Activated CD4-positive, alpha-beta T cell treated with anti-CD3 and anti-CD28 coated beads, Interleukin-2, amount 10 ng/mL, durations not matched to agents 24 days and 14 days (primary cell): ENCODE measurements at regions not wholly inside any gene's neighbourhood (a gene's known extent, or its start where the extent isn't known, plus 50 kb on each side); places are given as distances from the start of the nearest gene placed in this dataset.
"Not testable (repeated sequence)": the region's sequence is repeated elsewhere in the genome, so short reads cannot be mapped to it uniquely, and the experiment has no call there.

Source experiments
- DNase-seq: peaks from one replicate; pipeline ENCODE4 v3.0.0; 2022
- H3K27ac Mint-ChIP-seq: one replicate; pipeline ENCODE4 v1.8.0; 2022; ENCODE audit warnings: mild to moderate bottlenecking, mixed read lengths
- H3K27me3 Mint-ChIP-seq: one replicate; pipeline ENCODE4 v1.8.0; 2022; ENCODE audit warnings: mixed read lengths
- H3K36me3 Mint-ChIP-seq: one replicate; pipeline ENCODE4 v1.8.0; 2022; ENCODE audit warnings: low read depth, mild to moderate bottlenecking, mixed read lengths
- H3K4me1 Mint-ChIP-seq: one replicate; pipeline ENCODE4 v1.8.0; 2021; ENCODE audit warnings: mixed read lengths
- H3K4me3 Mint-ChIP-seq: one replicate; pipeline ENCODE4 v1.8.0; 2022; ENCODE audit warnings: mild to moderate bottlenecking, moderate library complexity, mixed read lengths
- H3K9me3 Mint-ChIP-seq: one replicate; pipeline ENCODE4 v1.8.0; 2021; ENCODE audit warnings: mixed read lengths
- intact Hi-C: fragments of 100-400 bp; cut with micrococcal nuclease; formaldehyde crosslinking; loops from one replicate; pipeline ENCODE4 v1.15.1; 2023

DNA sequence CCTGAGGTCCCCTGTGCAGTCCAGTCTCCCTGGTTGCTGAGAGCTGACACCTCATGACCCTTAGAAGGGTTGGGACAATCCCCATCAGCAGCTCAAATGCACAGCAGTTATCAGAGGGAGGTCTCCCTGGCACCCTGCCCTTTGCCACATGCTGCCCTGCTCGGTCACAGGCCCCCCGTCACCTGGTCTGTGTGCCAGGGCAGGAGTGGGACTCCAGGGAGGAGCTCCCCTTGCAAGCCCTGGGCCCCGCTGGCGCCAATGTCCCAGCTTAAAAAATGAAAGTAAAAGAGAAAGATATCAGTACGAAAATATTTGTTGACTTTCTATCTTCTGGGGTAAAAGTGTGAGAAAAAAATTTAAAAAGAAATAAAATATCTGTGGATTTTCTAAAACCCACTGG, 68.1 kb upstream of the SLC22A16 start:
- intact Hi-C loops, result no loop called here
- H3K9me3 Mint-ChIP-seq, result peaks cover 11% of the 10 kb centered on the region
- no peak overlapping the region for H3K27ac Mint-ChIP-seq
- DNase-seq, result peak; percentile 61
- peaks cover 10% of the 10 kb centered on the region for H3K4me1 Mint-ChIP-seq
- peaks cover 15% of the 10 kb centered on the region for H3K27me3 Mint-ChIP-seq
- H3K36me3 Mint-ChIP-seq, result peaks cover under 1% of the 10 kb centered on the region
- H3K4me3 Mint-ChIP-seq, result peak overlapping the region; percentile 15

DNA sequence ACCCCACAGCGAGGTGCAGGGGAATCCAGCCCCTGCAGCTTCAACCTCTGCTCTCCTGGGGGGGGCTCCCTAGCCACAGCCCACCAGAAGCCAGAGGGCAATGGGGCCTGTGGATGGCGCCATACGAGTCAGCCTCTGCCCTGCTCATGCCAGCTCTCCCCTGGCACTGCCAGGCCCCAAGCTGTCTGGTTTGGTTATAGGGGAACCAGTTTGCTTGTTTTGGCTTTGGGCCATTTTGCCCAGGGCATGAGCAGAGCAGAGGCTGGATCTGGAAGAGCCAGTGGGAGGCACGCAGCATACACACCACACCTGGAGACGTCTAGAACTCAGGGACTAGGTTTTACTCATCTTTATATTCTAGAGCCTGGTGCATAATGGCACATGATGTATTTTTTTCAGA, 66.7 kb upstream of the SLC22A16 start:
- Mint-ChIP-seq H3K9me3 (peaks cover 15% of the 10 kb centered on the region), H3K27ac (no peak overlapping the region), H3K36me3 (peaks cover 2% of the 10 kb centered on the region), H3K4me3 (no peak overlapping the region), H3K27me3 (peaks cover 15% of the 10 kb centered on the region), H3K4me1 (peaks cover 13% of the 10 kb centered on the region)
- no peak for DNase-seq
- intact Hi-C loops, result no loop called here

DNA sequence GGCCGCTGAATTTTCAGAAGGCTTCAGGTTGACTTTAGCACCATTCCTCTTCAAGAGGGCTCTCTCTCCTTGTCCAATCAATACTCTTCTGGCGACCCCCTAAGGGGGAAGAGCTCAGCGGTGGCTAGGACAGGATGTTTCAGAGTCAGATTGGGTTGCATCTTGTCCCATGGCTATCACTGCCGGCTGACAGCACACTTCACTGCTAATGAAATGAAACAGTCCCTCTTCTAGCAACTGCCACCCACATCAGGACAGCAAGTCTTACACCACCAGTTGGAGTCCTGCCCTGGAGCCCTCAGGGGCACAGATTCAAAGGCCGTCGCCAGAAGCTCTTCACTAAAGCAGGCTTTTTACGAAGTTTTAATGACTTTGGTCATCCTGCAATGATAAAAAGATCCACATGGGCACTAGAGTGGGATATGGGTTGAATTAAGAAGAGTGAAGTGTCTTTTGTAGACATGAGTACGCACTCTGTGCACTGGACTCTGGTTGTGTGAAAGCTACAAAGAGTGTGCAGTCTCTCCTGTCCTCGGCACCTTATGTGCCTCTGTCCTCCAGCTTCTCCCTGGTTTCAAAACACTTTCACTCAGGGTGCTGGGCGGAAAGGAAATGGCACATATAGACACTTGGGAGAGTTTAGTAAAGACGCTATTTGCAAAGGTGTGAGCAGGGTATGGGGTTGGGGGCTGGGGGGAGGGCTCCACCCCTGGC, 66.1 kb upstream of the SLC22A16 start:
- H3K4me1 Mint-ChIP-seq, result peaks cover 18% of the 10 kb centered on the region
- H3K27ac Mint-ChIP-seq, result no peak overlapping the region
- peaks cover 15% of the 10 kb centered on the region for H3K9me3 Mint-ChIP-seq
- no peak overlapping the region for H3K4me3 Mint-ChIP-seq
- DNase-seq, result no peak
- H3K27me3 Mint-ChIP-seq, result peaks cover 13% of the 10 kb centered on the region
- H3K36me3 Mint-ChIP-seq, result peaks cover 2% of the 10 kb centered on the region
- intact Hi-C loops, result no loop called here

DNA sequence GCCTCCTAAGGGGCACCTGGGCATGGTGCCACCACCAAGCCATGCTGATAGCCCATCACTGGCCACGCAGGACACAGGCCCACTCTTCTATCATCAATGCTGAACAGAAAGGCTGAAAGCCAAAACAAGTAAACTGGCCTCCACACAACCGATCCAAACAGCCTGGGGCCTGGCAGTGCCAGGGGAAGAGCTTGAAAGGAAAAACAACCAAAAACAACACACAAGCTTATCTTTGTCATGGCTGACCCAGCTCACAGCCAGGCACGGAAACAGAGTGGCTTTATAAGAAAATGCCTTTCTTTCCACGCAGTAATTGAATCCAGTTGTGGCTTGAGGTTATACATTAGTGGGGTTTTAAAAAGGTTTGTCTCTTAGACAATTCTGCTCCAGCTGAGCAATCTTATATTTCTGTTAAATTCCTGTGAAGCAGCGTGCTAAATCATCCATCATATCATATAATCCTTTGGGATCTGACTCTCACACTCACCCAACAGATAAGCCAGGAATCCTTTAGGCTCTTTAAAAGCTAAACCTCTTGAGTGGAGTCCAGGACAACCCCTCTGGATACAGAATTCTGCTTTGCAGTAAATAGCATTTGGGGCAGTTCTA, 65.4 kb upstream of the SLC22A16 start:
- H3K36me3 Mint-ChIP-seq, result peaks cover 2% of the 10 kb centered on the region

DNA sequence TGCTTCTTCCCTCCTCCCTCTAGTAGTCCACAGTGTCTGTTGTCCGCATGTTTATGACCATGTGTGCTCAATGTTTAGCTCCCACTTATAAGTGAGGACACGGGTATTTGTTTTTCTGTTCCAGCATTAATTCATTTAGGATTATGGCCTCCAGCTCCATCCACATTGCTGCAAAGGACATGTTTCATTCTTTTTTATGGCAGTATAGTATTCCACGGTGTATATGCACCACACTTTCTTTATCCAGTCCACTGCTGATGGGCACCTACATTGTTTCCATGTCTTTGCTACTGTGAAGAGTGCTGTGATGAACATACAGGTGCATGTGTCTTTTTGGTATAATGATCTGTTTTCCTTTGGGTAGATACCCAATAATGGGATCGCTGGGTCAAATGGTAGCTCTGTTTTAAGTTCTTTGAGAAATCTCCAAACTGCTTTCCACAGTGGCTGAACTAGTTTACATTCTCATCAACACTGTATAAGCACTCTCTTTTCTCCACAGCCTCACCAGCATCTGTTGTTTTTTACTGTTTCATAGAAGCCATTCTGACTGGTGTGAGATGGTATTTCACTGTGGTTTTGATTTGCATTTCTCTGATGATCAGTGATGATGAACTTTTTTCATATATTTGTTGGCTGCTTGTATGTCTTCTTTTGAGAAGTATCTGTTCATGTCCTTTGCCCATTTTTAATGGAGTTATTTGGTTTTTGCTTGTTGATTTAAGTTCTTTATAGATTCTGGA, 63.0 kb upstream of the SLC22A16 start:
- H3K27ac Mint-ChIP-seq, intact Hi-C loops, H3K9me3 Mint-ChIP-seq, H3K4me3 Mint-ChIP-seq, H3K36me3 Mint-ChIP-seq, H3K27me3 Mint-ChIP-seq, DNase-seq: not testable (repeated sequence)
- H3K4me1 Mint-ChIP-seq, result peaks cover 34% of the 10 kb centered on the region

More for the DNA sequence above, 65.4 kb upstream of the SLC22A16 start:
- Mint-ChIP-seq H3K9me3 (peaks cover 15% of the 10 kb centered on the region), H3K27ac (no peak overlapping the region), H3K4me1 (peaks cover 24% of the 10 kb centered on the region), H3K4me3 (no peak overlapping the region), H3K27me3 (peaks cover 11% of the 10 kb centered on the region)
- intact Hi-C loops, result no loop called here
- DNase-seq, result no peak

DNA sequence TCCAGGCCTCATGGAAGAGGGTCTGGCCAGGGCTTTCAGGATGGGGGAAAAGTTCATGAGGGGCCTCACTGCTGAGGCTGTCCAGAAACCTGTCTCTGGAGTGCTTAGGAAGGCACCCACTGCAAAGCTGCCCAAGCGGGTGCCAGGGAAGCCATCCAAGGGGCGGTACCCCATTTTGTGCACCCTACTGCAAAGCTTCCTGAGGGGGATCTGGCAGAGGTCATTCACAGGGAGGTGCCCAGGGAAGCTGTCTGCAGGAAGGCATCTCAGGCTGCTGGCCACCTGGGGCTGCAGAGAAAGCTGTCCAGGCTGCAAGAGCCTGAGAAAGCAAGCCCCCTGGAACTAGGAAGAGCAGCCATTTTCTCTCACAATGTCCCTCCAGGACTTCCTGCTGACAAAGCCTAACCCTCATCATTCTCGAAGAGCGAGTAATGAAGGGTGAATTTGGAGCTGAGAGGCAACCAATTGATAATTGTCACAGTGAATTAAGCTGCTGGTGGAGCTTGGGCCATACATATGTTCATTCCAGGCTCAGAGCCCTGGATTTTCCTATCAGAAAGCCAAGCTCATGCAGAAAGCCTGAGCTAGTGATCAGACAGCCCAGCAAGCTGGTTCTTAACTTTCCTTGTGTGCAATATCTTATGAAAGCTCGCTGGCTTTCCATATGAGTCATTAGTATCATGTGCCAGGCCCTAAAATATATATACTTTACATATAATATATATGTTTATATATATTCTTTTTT, 62.2 kb upstream of the SLC22A16 start:
- H3K36me3 Mint-ChIP-seq, result peaks cover 2% of the 10 kb centered on the region
- DNase-seq, result no peak
- H3K27ac Mint-ChIP-seq, result no peak overlapping the region
- no peak overlapping the region for H3K4me3 Mint-ChIP-seq
- peaks cover 30% of the 10 kb centered on the region for H3K4me1 Mint-ChIP-seq
- peaks cover 5% of the 10 kb centered on the region for H3K9me3 Mint-ChIP-seq
- H3K27me3 Mint-ChIP-seq, result peaks cover 10% of the 10 kb centered on the region
- intact Hi-C loops, result no loop called here

DNA sequence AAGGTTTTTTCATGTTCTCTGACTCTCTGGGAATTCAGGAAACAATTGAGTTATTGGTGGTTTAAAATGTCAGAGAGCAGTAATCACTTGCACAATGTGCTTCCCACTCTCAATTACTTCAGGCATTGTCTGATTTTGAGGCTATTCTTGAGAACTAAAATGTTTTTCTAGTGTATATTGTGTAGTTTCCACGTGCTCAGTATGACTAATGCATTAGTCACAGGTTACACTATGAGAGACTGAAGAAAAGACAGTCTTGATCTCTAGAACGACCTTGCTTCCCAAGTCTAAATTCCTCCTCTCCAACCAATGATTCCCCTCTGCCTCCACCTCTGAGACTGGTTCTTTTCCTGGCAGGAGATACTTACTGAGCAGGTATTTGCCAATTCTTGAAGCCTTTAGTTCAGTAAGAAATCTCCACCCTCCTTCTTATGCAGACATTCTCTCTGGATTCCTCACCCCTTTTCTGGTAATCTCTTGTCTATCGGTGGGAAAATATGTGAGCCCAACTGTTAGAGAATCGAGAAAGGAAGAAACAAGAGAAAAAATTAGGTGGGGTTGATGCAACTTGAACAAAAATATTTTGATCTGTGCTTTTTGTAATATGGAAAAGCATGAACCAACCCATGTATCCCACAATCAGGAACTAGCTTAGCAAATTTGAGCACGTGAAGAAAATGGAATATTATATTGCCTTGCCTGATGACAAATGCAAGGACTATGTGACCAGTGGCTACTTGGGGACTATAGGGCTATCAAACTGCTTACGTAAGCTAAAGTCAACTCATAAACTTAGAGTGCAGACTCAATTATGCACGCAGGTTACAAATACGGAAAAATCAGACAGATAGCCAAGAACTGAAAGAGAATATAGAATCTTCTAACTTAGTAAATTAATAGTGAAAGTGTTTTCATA, 61.1 kb upstream of the SLC22A16 start:
- DNase-seq, result no peak
- H3K27me3 Mint-ChIP-seq, result peaks cover 10% of the 10 kb centered on the region
- peaks cover 2% of the 10 kb centered on the region for H3K36me3 Mint-ChIP-seq
- intact Hi-C loops, result loop anchor here (1.0 kb wide), 1 partner anchor 54 kb away; no protein-coding TSS in a partner anchor
- H3K9me3 Mint-ChIP-seq, result peaks cover 5% of the 10 kb centered on the region
- H3K27ac Mint-ChIP-seq, result peak overlapping the region; percentile 76
- peak overlapping the region; percentile 24 for H3K4me3 Mint-ChIP-seq
- peaks cover 30% of the 10 kb centered on the region for H3K4me1 Mint-ChIP-seq

DNA sequence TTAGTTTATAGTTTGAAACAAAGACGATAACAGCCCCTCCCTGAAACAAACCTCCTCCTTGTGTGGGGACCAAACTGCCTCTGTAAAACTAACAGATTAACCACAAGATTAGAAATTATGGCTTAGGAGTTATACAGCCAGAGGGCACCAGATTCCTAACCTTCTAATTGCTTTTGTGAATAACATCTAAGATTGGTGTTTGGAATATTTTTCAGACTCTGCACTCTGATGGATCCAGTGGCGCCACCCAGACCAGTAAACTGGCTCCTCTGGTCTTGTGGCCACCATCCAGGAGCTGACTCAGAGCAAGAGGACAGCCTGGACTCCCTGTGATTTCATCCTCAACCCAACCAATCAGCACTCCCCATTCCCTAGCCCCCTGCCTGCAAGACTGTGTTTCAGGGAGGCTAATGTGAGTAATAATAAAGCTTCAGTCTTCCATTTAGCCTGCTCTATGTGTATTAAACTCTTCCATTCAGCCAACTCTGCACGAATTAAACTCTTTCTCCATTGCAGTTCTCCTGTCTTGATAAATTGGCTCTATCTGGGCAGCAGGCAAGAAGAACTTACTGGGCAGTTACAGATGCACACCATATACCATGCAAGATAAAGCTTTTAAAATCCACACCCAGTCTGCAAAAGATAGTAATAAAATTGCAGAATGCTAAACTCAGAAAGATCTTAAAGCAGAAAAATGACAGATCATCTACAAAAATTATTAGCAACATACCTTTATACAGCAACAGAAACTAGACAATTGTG, 58.5 kb upstream of the SLC22A16 start:
- peaks cover 5% of the 10 kb centered on the region for H3K9me3 Mint-ChIP-seq
- H3K4me1 Mint-ChIP-seq, result peaks cover 31% of the 10 kb centered on the region

DNA sequence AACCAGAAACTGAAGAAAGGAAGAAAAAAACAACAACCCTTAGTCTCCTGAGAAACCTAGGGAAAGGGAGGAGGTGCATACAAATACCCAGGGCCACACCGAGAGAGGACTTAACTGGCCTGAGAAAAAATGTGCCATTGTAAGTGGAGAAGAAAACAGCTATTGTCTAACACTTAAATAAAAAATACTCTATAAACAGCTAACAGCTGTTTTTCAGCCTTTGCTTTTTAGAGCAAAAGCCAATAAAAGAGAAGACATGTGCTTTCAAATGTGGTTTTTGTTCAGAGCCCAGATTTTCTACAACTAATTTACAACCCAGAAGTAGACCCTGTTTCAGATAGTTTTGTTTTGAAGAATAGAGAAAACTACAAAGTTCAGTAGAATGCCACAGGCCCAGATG, 56.0 kb upstream of the SLC22A16 start:
- intact Hi-C loops, result no loop called here
- no peak overlapping the region for H3K27ac Mint-ChIP-seq

More for the DNA sequence above, 58.5 kb upstream of the SLC22A16 start:
- no peak for DNase-seq
- intact Hi-C loops, result no loop called here
- peaks cover 2% of the 10 kb centered on the region for H3K36me3 Mint-ChIP-seq
- H3K4me3 Mint-ChIP-seq, result no peak overlapping the region
- H3K27me3 Mint-ChIP-seq, result peaks cover 8% of the 10 kb centered on the region
- H3K27ac Mint-ChIP-seq, result no peak overlapping the region

DNA sequence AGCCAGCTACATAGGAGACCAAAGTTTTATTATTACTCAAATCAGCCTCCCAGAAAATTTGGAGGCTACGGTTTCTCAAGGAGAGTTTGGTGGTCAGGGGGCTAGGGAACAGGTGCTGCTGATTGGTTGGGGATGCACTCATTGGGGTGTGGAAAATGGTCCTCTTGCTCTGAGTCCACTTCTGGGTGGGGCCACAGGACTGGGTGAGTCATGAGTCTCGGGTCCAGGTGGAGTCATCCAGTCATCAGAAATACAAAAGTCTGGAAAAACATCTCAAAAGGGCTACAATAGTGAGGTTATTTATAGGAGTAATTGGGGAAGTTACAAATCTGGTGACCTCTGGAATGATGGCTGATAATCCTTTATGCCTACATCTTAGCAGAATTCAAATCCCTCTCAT, 54.3 kb upstream of the SLC22A16 start:
- Mint-ChIP-seq H3K4me1 (peaks cover 19% of the 10 kb centered on the region), H3K27me3 (peaks cover 6% of the 10 kb centered on the region), H3K4me3 (no peak overlapping the region), H3K9me3 (no peaks in the 10 kb centered on the region), H3K27ac (no peak overlapping the region), H3K36me3 (no peaks in the 10 kb centered on the region)
- intact Hi-C loops, result no loop called here
- DNase-seq, result no peak

More for the DNA sequence above, 56.0 kb upstream of the SLC22A16 start:
- Mint-ChIP-seq H3K4me3 (no peak overlapping the region), H3K36me3 (no peaks in the 10 kb centered on the region), H3K27me3 (peaks cover 8% of the 10 kb centered on the region), H3K4me1 (peaks cover 31% of the 10 kb centered on the region), H3K9me3 (no peaks in the 10 kb centered on the region)
- DNase-seq, result no peak

DNA sequence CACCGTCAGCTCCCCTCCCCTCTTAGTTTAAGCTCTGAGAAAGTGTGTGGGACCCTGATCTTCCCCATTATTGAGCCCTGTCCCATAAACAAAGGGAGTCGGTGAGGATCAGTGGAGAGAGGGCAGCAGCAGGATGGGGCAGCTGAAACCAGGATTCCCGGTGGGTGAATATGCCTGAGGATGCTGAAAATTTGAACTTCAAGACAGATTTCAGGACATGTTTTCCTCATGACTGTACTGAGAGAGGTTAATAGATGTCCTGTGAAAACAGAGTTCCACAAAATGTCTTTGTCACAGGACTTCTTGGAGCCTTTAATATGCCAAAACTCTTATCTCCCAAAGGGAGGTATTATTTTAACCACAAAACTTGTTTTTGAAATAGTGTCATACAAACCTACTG, 53.5 kb upstream of the SLC22A16 start:
- intact Hi-C loops, result loop anchor here (2.0 to 5.0 kb wide), 5 partner anchors 153 to 677 kb away; partner anchors contain the start of gene CDK19
- Mint-ChIP-seq H3K27me3 (peaks cover 1% of the 10 kb centered on the region), H3K27ac (no peak overlapping the region), H3K9me3 (no peaks in the 10 kb centered on the region), H3K4me1 (peaks cover 16% of the 10 kb centered on the region), H3K36me3 (no peaks in the 10 kb centered on the region), H3K4me3 (no peak overlapping the region)
- no peak for DNase-seq

DNA sequence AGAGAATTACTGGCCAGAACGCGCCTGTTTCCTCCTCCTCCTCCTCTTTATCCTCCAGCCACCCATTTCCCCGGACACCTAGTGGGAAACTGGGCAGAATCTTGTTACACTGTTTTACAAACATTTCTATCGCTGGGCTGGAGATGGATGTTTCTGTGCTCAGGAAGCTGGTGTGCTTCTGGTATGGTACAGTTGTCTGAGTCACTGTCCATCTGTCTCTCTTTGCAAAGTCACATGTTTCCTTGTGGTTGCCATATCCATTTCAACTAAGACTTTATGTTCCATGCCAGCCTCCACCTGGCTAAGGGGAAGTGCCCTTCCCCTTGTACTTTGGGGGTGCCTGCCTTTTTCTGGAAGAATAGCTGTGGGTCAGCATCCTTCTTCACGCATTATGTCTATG, 52.9 kb upstream of the SLC22A16 start:
- Mint-ChIP-seq H3K27me3 (no peaks in the 10 kb centered on the region), H3K9me3 (no peaks in the 10 kb centered on the region), H3K27ac (no peak overlapping the region), H3K36me3 (no peaks in the 10 kb centered on the region), H3K4me3 (no peak overlapping the region), H3K4me1 (peaks cover 11% of the 10 kb centered on the region)
- intact Hi-C loops, result loop anchor here (2.0 to 5.0 kb wide), 5 partner anchors 153 to 678 kb away; partner anchors contain the start of gene CDK19
- no peak for DNase-seq
